ENCODE measurements at regions not wholly inside any gene's neighbourhood (a gene's known extent, or its start where the extent isn't known, plus 50 kb on each side); places are given as distances from the start of the nearest gene placed in this dataset.

DNA sequence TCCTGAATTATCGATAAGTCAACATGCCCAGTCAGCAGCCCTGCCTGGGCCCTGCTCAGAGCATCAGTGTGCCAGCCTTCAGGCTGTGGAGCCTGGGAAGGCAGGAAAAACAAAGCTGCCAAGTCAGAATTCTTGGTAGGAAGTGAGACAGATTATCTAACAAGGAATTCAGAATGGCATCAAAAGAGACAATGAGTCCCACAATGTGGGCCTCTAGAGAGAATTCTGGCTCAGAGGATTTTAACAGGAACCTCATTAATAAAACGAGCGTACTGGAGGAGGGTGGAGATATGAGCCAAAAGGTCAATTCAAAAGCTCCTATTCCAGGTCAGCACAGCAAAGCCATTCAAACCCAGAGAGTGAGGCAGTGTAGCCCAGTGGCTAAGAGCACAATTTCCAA, 327.6 kb upstream of the MMADHC start:
- H3K4me2 ChIP-seq: no peak overlapping the region
- no peaks in the 10 kb centered on the region for H3F3A ChIP-seq (replicated peaks; ENCODE audit: insufficient read depth)
- H4K20me1 ChIP-seq (ENCODE audit: insufficient read depth): no peaks in the 10 kb centered on the region
- no peaks in the 10 kb centered on the region for H3K27me3 ChIP-seq (ENCODE audit: insufficient read depth)
- WGBS (ENCODE audit: low lambda C conversion rate): 86% methylated on average over 3 of the region's 3 CpGs
- POLR2A ChIA-PET: no interaction called here
- H3K4me3 ChIP-seq (ENCODE audit: low read depth in 2 of 2, low read length in 1 of 2): no peak overlapping the region
- DNase-seq: no peak
- CTCF ChIA-PET: no interaction called here
- H3K9ac ChIP-seq: no peak overlapping the region
- H3K27ac ChIP-seq (ENCODE audit: low read depth in 2 of 2, low read length in 1 of 2): no peak overlapping the region
- peaks cover 0 to 6% of the 10 kb centered on the region in 2 experiments for H3K36me3 ChIP-seq (replicated peaks in 1 of 2; ENCODE audit: control insufficient read depth in 1 of 2, insufficient read depth in 2 of 2, low read length in 1 of 2)
- TF ChIP-seq EZH2phosphoT487 (IDR thresholded peaks at IDR 0.05; ENCODE audit: borderline replicate concordance, low read depth) (no peak), RFX5 (IDR thresholded peaks at IDR 0.05; ENCODE audit: low read length) (no peak)
- TF ChIP-seq, protein P1, sequence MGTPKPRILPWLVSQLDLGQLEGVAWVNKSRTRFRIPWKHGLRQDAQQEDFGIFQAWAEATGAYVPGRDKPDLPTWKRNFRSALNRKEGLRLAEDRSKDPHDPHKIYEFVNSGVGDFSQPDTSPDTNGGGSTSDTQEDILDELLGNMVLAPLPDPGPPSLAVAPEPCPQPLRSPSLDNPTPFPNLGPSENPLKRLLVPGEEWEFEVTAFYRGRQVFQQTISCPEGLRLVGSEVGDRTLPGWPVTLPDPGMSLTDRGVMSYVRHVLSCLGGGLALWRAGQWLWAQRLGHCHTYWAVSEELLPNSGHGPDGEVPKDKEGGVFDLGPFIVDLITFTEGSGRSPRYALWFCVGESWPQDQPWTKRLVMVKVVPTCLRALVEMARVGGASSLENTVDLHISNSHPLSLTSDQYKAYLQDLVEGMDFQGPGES (IDR thresholded peaks at IDR 0.05; ENCODE audit: low read depth, low read length): no peak
- TF ChIP-seq, protein P2, sequence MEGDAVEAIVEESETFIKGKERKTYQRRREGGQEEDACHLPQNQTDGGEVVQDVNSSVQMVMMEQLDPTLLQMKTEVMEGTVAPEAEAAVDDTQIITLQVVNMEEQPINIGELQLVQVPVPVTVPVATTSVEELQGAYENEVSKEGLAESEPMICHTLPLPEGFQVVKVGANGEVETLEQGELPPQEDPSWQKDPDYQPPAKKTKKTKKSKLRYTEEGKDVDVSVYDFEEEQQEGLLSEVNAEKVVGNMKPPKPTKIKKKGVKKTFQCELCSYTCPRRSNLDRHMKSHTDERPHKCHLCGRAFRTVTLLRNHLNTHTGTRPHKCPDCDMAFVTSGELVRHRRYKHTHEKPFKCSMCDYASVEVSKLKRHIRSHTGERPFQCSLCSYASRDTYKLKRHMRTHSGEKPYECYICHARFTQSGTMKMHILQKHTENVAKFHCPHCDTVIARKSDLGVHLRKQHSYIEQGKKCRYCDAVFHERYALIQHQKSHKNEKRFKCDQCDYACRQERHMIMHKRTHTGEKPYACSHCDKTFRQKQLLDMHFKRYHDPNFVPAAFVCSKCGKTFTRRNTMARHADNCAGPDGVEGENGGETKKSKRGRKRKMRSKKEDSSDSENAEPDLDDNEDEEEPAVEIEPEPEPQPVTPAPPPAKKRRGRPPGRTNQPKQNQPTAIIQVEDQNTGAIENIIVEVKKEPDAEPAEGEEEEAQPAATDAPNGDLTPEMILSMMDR (IDR thresholded peaks at IDR 0.05): no peak
- peaks cover 4% of the 10 kb centered on the region; the same call in 1 of the 2 replicates for H3K9me3 ChIP-seq
- H2AFZ ChIP-seq (ENCODE audit: low read depth): no peak overlapping the region
- H3K4me1 ChIP-seq (ENCODE audit: control insufficient read depth in 1 of 2, insufficient read depth in 2 of 2, low read depth in 1 of 2, low read length in 1 of 2): no peaks in the 10 kb centered on the region
- no peaks in the 10 kb centered on the region for H3K9me2 ChIP-seq
- no peaks in the 10 kb centered on the region for H3K79me2 ChIP-seq (ENCODE audit: insufficient read depth)

DNA sequence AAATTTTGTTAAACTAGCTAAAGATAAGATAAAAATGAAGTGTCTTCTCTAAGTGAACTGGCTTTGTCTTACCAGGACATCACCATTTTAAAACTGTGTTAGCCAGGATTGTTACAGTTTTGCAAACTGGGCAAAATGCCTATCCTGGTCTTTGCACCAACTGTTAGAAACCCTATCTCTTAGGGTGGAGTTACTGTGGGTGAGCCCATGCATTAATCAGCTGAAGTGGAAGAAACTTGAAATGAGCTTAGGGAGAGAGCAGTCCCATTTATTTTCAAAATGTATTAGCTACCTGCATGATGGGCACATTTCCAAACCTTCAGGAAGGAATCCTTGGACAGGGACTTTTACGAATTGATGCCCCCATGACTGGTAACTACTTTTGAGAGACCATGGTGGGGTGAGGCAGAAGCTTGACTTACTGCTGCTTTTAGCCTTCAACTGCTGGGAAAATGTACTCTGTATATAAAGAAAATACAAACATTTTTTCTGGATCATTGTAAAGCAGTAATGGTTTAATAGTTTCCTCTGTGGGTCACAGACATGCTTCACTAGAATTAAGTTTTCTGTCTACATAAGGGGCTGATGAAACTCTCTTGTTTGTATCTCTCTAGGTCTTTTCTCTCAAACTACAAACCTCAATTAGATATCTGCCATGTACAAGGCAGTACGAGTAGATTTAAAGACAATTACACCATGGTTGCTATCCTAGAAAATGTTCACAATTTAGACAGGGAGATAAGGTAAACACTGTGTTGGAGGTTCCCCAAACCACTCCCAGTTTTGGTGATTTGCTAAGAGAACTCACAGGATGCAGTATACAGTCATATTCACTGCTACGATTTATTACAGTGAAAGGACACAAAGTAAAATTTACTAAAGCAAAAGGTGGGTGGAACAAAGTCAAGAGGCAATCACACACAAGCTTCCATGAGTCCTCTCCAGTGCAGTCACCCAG, 321.4 kb upstream of the MMADHC start:
- Histone ChIP-seq H3K4me3 (ENCODE audit: low read depth in 2 of 2, low read length in 1 of 2) (no peak overlapping the region), H3K9me2 (no peaks in the 10 kb centered on the region), H3K4me1 (ENCODE audit: control insufficient read depth in 1 of 2, insufficient read depth in 2 of 2, low read depth in 1 of 2, low read length in 1 of 2) (peaks cover 0 to 4% of the 10 kb centered on the region in 2 experiments; a peak in 2 of 4 replicates), H3K27ac (ENCODE audit: low read depth in 2 of 2, low read length in 1 of 2) (no peak overlapping the region), H2AFZ (ENCODE audit: low read depth) (no peak overlapping the region), H3K4me2 (no peak overlapping the region), H3F3A (replicated peaks; ENCODE audit: insufficient read depth) (no peaks in the 10 kb centered on the region), H3K79me2 (ENCODE audit: insufficient read depth) (no peaks in the 10 kb centered on the region), H3K9me3 (no peaks in the 10 kb centered on the region; the same call in 1 of the 2 replicates), H3K9ac (no peak overlapping the region), H3K27me3 (ENCODE audit: insufficient read depth) (no peaks in the 10 kb centered on the region), H3K36me3 (replicated peaks in 1 of 2; ENCODE audit: control insufficient read depth in 1 of 2, insufficient read depth in 2 of 2, low read length in 1 of 2) (no peaks in the 10 kb centered on the region), H4K20me1 (ENCODE audit: insufficient read depth) (no peaks in the 10 kb centered on the region)
- no peak for DNase-seq
- CTCF ChIA-PET: interaction anchor here (0.9 to 1.2 kb wide), 2 partner anchors 12 to 48 kb away, joined by 3 read pairs; no protein-coding TSS in a partner anchor
- POLR2A ChIA-PET: no interaction called here
- WGBS (ENCODE audit: low lambda C conversion rate): 90% methylated on average over 3 of the region's 3 CpGs
- TF ChIP-seq RAD21 (IDR thresholded peaks at IDR 0.05; ENCODE audit: low read length) (no peak), GABPA (IDR thresholded peaks at IDR 0.05; ENCODE audit: low read depth) (no peak), RCOR1 (IDR thresholded peaks at IDR 0.05; ENCODE audit: low read length) (no peak), TCF12 (IDR thresholded peaks at IDR 0.05) (no peak), GATA2 (CRISPR knock-in tag; IDR thresholded peaks at IDR 0.05) (no peak), TAF1 (IDR thresholded peaks at IDR 0.05; ENCODE audit: borderline replicate concordance, low read depth, low read length) (no peak), EP300 (IDR thresholded peaks at IDR 0.05; ENCODE audit: borderline replicate concordance in 1 of 2, low read depth in 1 of 2, low read length in 1 of 2) (no peak), JUND (IDR thresholded peaks at IDR 0.05) (no peak)
- TF ChIP-seq, protein P3, sequence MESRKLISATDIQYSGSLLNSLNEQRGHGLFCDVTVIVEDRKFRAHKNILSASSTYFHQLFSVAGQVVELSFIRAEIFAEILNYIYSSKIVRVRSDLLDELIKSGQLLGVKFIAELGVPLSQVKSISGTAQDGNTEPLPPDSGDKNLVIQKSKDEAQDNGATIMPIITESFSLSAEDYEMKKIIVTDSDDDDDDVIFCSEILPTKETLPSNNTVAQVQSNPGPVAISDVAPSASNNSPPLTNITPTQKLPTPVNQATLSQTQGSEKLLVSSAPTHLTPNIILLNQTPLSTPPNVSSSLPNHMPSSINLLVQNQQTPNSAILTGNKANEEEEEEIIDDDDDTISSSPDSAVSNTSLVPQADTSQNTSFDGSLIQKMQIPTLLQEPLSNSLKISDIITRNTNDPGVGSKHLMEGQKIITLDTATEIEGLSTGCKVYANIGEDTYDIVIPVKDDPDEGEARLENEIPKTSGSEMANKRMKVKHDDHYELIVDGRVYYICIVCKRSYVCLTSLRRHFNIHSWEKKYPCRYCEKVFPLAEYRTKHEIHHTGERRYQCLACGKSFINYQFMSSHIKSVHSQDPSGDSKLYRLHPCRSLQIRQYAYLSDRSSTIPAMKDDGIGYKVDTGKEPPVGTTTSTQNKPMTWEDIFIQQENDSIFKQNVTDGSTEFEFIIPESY (IDR thresholded peaks at IDR 0.05; ENCODE audit: borderline replicate concordance, low read depth): no peak
- TF ChIP-seq, protein P4, sequence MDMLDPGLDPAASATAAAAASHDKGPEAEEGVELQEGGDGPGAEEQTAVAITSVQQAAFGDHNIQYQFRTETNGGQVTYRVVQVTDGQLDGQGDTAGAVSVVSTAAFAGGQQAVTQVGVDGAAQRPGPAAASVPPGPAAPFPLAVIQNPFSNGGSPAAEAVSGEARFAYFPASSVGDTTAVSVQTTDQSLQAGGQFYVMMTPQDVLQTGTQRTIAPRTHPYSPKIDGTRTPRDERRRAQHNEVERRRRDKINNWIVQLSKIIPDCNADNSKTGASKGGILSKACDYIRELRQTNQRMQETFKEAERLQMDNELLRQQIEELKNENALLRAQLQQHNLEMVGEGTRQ (IDR thresholded peaks at IDR 0.05; ENCODE audit: borderline replicate concordance, low read depth, low read length): no peak
- TF ChIP-seq, protein P5, sequence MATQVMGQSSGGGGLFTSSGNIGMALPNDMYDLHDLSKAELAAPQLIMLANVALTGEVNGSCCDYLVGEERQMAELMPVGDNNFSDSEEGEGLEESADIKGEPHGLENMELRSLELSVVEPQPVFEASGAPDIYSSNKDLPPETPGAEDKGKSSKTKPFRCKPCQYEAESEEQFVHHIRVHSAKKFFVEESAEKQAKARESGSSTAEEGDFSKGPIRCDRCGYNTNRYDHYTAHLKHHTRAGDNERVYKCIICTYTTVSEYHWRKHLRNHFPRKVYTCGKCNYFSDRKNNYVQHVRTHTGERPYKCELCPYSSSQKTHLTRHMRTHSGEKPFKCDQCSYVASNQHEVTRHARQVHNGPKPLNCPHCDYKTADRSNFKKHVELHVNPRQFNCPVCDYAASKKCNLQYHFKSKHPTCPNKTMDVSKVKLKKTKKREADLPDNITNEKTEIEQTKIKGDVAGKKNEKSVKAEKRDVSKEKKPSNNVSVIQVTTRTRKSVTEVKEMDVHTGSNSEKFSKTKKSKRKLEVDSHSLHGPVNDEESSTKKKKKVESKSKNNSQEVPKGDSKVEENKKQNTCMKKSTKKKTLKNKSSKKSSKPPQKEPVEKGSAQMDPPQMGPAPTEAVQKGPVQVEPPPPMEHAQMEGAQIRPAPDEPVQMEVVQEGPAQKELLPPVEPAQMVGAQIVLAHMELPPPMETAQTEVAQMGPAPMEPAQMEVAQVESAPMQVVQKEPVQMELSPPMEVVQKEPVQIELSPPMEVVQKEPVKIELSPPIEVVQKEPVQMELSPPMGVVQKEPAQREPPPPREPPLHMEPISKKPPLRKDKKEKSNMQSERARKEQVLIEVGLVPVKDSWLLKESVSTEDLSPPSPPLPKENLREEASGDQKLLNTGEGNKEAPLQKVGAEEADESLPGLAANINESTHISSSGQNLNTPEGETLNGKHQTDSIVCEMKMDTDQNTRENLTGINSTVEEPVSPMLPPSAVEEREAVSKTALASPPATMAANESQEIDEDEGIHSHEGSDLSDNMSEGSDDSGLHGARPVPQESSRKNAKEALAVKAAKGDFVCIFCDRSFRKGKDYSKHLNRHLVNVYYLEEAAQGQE (IDR thresholded peaks at IDR 0.05; ENCODE audit: low read depth, low read length): no peak
